Choroid plexus epithelial cell (primary cell): ENCODE measurements at regions not wholly inside any gene's neighbourhood (a gene's known extent, or its start where the extent isn't known, plus 50 kb on each side); places are given as distances from the start of the nearest gene placed in this dataset.
"Not testable (repeated sequence)": the region's sequence is repeated elsewhere in the genome, so short reads cannot be mapped to it uniquely, and the experiment has no call there.

Source experiments
- DNase-seq: peaks from one replicate; pipeline ENCODE4 v3.0.0-alpha.2; 2010; ENCODE audit warnings: low read depth
- H3K4me3 ChIP-seq: 2 replicates; pipeline ENCODE4 v1.5.1; 2011; ENCODE audit warnings: low read depth, mild to moderate bottlenecking, control low read depth, low read length, moderate library complexity
- TF ChIP-seq, protein P1 (sequence below): conservative IDR thresholded peaks from 2 replicates; pipeline ENCODE4 v1.5.1; 2011; ENCODE audit warnings: low read depth, mild to moderate bottlenecking, control low read depth, inconsistent platforms, low read length, moderate library complexity

- TF ChIP-seq, protein P1, sequence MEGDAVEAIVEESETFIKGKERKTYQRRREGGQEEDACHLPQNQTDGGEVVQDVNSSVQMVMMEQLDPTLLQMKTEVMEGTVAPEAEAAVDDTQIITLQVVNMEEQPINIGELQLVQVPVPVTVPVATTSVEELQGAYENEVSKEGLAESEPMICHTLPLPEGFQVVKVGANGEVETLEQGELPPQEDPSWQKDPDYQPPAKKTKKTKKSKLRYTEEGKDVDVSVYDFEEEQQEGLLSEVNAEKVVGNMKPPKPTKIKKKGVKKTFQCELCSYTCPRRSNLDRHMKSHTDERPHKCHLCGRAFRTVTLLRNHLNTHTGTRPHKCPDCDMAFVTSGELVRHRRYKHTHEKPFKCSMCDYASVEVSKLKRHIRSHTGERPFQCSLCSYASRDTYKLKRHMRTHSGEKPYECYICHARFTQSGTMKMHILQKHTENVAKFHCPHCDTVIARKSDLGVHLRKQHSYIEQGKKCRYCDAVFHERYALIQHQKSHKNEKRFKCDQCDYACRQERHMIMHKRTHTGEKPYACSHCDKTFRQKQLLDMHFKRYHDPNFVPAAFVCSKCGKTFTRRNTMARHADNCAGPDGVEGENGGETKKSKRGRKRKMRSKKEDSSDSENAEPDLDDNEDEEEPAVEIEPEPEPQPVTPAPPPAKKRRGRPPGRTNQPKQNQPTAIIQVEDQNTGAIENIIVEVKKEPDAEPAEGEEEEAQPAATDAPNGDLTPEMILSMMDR = peak; percentile 38
Measured at GRCh38 chr2:91895091-91895490, 2976.1 kb upstream of the TEKT4 start.

DNA sequence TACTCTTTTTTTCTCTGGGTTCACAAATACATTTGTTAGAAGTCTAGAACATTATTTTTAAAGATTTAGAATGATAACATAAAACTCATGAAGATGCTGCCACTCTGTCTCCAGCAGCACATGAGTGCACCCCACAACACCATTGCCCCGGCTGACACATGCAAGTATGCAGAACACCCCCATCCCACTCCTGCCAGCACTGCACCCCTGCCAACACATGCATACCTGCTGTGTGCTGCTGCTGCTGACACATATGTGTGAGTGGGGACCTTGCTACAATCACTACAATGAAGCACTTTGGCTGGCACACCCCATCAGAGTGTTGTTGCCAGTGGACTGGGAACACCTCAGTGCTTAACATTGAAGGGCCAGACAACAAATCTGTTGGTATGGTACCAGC, 2953.6 kb upstream of the TEKT4 start:
- not testable (repeated sequence) for DNase-seq

More at GRCh38 chr2:91895091-91895490, 2976.1 kb upstream of the TEKT4 start:
- H3K4me3 ChIP-seq = not testable (repeated sequence)
- peak; percentile 1 for DNase-seq

More for the DNA sequence above, 2953.6 kb upstream of the TEKT4 start:
- not testable (repeated sequence) for H3K4me3 ChIP-seq
